H54 (cell line): ENCODE measurements at regions not wholly inside any gene's neighbourhood (a gene's known extent, or its start where the extent isn't known, plus 50 kb on each side); places are given as distances from the start of the nearest gene placed in this dataset.

Experiments
- DNase-seq: peaks from one replicate; pipeline ENCODE4 v3.0.0; 2011; ENCODE audit warnings: low spot score, mixed read lengths; ENCODE audit not compliant: insufficient read length
- FAIRE-seq: peaks from 3 replicates; lab custom pipeline; 2011; peaks lifted over from hg19 to GRCh38; lab: Jason Lieb, UNC
- POLR2A ChIP-seq: IDR thresholded peaks from 2 replicates; pipeline ENCODE4 v1.6.1; 2011; ENCODE audit warnings: low read depth, mild to moderate bottlenecking, low read length

- FAIRE-seq (no peak), DNase-seq (no peak)
- no peak for TF ChIP-seq POLR2A
Observed at GRCh38 chr6:168718821-168719475, 278.0 kb downstream of the SMOC2 start.
